ENCODE measurements at regions not wholly inside any gene's neighbourhood (a gene's known extent, or its start where the extent isn't known, plus 50 kb on each side); places are given as distances from the start of the nearest gene placed in this dataset.

- ATAC-seq (ENCODE audit: low FRiP score) (no peak), DNase-seq (no peak)
- Histone ChIP-seq H3K27me3 (ENCODE audit: control insufficient read depth in 1 of 2, insufficient read depth in 2 of 2, low read length in 1 of 2) (no peaks in the 10 kb centered on the region), H3K9me3 (ENCODE audit: control insufficient read depth, low read length) (no peaks in the 10 kb centered on the region), H3K4me3 (ENCODE audit: low read length in 2 of 2) (no peak overlapping the region), H3K27ac (ENCODE audit: low read depth in 1 of 2, low read length in 2 of 2) (no peak overlapping the region), H3K4me1 (ENCODE audit: control insufficient read depth in 1 of 2, insufficient read depth in 2 of 2, low read length in 2 of 2) (no peaks in the 10 kb centered on the region), H3K36me3 (ENCODE audit: control insufficient read depth in 1 of 2, insufficient read depth in 2 of 2, low read length in 1 of 2) (no peaks in the 10 kb centered on the region)
- intact Hi-C loops (cut with DNase I), result no loop called here
- 63 to 71% methylated on average over 3 of the region's 3 CpGs for whole genome bisulfite sequencing, 2 donors
These were observed 1034.6 kb upstream of the LRRN3 start for GRCh38 chr7:110056331-110056730.

- no peak for ATAC-seq (ENCODE audit: low FRiP score)
- Histone ChIP-seq H3K4me1 (ENCODE audit: control insufficient read depth in 1 of 2, insufficient read depth in 2 of 2, low read length in 2 of 2) (no peaks in the 10 kb centered on the region), H3K27me3 (ENCODE audit: control insufficient read depth in 1 of 2, insufficient read depth in 2 of 2, low read length in 1 of 2) (no peaks in the 10 kb centered on the region), H3K36me3 (ENCODE audit: control insufficient read depth in 1 of 2, insufficient read depth in 2 of 2, low read length in 1 of 2) (no peaks in the 10 kb centered on the region), H3K9me3 (ENCODE audit: control insufficient read depth, low read length) (no peaks in the 10 kb centered on the region), H3K27ac (ENCODE audit: low read depth in 1 of 2, low read length in 2 of 2) (no peak overlapping the region), H3K4me3 (ENCODE audit: low read length in 2 of 2) (no peak overlapping the region)
- WGBS, 2 donors, result 93 to 96% methylated on average over 1 of the region's 1 CpG
- no peak for DNase-seq
- intact Hi-C loops (cut with DNase I), result no loop called here
These were observed 1032.5 kb upstream of the LRRN3 start for GRCh38 chr7:110058401-110058800.

GRCh38 chr7:110061387-110061786 lies 1029.5 kb upstream of the LRRN3 start:
- DNase-seq (no peak), ATAC-seq (ENCODE audit: low FRiP score) (no peak)
- WGBS, 2 donors, result 90 to 93% methylated on average over 2 of the region's 2 CpGs
- Histone ChIP-seq H3K9me3 (ENCODE audit: control insufficient read depth, low read length) (no peaks in the 10 kb centered on the region), H3K36me3 (ENCODE audit: control insufficient read depth in 1 of 2, insufficient read depth in 2 of 2, low read length in 1 of 2) (no peaks in the 10 kb centered on the region), H3K27ac (ENCODE audit: low read depth in 1 of 2, low read length in 2 of 2) (no peak overlapping the region), H3K4me3 (ENCODE audit: low read length in 2 of 2) (no peak overlapping the region), H3K4me1 (ENCODE audit: control insufficient read depth in 1 of 2, insufficient read depth in 2 of 2, low read length in 2 of 2) (no peaks in the 10 kb centered on the region), H3K27me3 (ENCODE audit: control insufficient read depth in 1 of 2, insufficient read depth in 2 of 2, low read length in 1 of 2) (no peaks in the 10 kb centered on the region)
- intact Hi-C loops (cut with DNase I), result no loop called here

GRCh38 chr7:110065121-110065520 lies 1025.8 kb upstream of the LRRN3 start:
- Histone ChIP-seq H3K4me3 (ENCODE audit: low read length in 2 of 2) (no peak overlapping the region), H3K4me1 (ENCODE audit: control insufficient read depth in 1 of 2, insufficient read depth in 2 of 2, low read length in 2 of 2) (no peaks in the 10 kb centered on the region), H3K36me3 (ENCODE audit: control insufficient read depth in 1 of 2, insufficient read depth in 2 of 2, low read length in 1 of 2) (no peaks in the 10 kb centered on the region), H3K27ac (ENCODE audit: low read depth in 1 of 2, low read length in 2 of 2) (no peak overlapping the region), H3K27me3 (ENCODE audit: control insufficient read depth in 1 of 2, insufficient read depth in 2 of 2, low read length in 1 of 2) (no peaks in the 10 kb centered on the region), H3K9me3 (ENCODE audit: control insufficient read depth, low read length) (no peaks in the 10 kb centered on the region)
- ATAC-seq (ENCODE audit: low FRiP score) (no peak), DNase-seq (no peak)
- 3 to 6% methylated on average over 3 of the region's 3 CpGs for WGBS, 2 donors
- intact Hi-C loops (cut with DNase I), result no loop called here

- 83 to 88% methylated on average over 2 of the region's 2 CpGs for WGBS, 2 donors
These were observed 1024.1 kb upstream of the LRRN3 start for GRCh38 chr7:110066843-110067242.

GRCh38 chr7:110071192-110071591 lies 1019.7 kb upstream of the LRRN3 start:
- no peaks in the 10 kb centered on the region for H3K9me3 ChIP-seq (ENCODE audit: control insufficient read depth, low read length)
- intact Hi-C loops (cut with DNase I), result no loop called here
- WGBS, 2 donors, result 44 to 45% methylated on average over 4 of the region's 4 CpGs
- H3K27me3 ChIP-seq (ENCODE audit: control insufficient read depth in 1 of 2, insufficient read depth in 2 of 2, low read length in 1 of 2), result no peaks in the 10 kb centered on the region
- H3K4me3 ChIP-seq (ENCODE audit: low read length in 2 of 2), result no peak overlapping the region
- DNase-seq (no peak), ATAC-seq (ENCODE audit: low FRiP score) (no peak)
- H3K27ac ChIP-seq (ENCODE audit: low read depth in 1 of 2, low read length in 2 of 2), result no peak overlapping the region
- H3K36me3 ChIP-seq (ENCODE audit: control insufficient read depth in 1 of 2, insufficient read depth in 2 of 2, low read length in 1 of 2), result no peaks in the 10 kb centered on the region
- no peaks in the 10 kb centered on the region for H3K4me1 ChIP-seq (ENCODE audit: control insufficient read depth in 1 of 2, insufficient read depth in 2 of 2, low read length in 2 of 2)

More at GRCh38 chr7:110066843-110067242, 1024.1 kb upstream of the LRRN3 start:
- no peak for DNase-seq
- ATAC-seq (ENCODE audit: low FRiP score), result no peak
- no peaks in the 10 kb centered on the region for H3K27me3 ChIP-seq (ENCODE audit: control insufficient read depth in 1 of 2, insufficient read depth in 2 of 2, low read length in 1 of 2)
- no peak overlapping the region for H3K27ac ChIP-seq (ENCODE audit: low read depth in 1 of 2, low read length in 2 of 2)
- H3K4me3 ChIP-seq (ENCODE audit: low read length in 2 of 2), result no peak overlapping the region
- H3K36me3 ChIP-seq (ENCODE audit: control insufficient read depth in 1 of 2, insufficient read depth in 2 of 2, low read length in 1 of 2), result no peaks in the 10 kb centered on the region
- intact Hi-C loops (cut with DNase I), result no loop called here
- H3K4me1 ChIP-seq (ENCODE audit: control insufficient read depth in 1 of 2, insufficient read depth in 2 of 2, low read length in 2 of 2), result no peaks in the 10 kb centered on the region
- H3K9me3 ChIP-seq (ENCODE audit: control insufficient read depth, low read length), result no peaks in the 10 kb centered on the region

GRCh38 chr7:110075450-110075849 lies 1015.5 kb upstream of the LRRN3 start:
- no peaks in the 10 kb centered on the region for H3K36me3 ChIP-seq (ENCODE audit: control insufficient read depth in 1 of 2, insufficient read depth in 2 of 2, low read length in 1 of 2)
- H3K4me3 ChIP-seq (ENCODE audit: low read length in 2 of 2), result no peak overlapping the region
- DNase-seq (no peak), ATAC-seq (ENCODE audit: low FRiP score) (no peak)
- no peak overlapping the region for H3K27ac ChIP-seq (ENCODE audit: low read depth in 1 of 2, low read length in 2 of 2)
- no peaks in the 10 kb centered on the region for H3K4me1 ChIP-seq (ENCODE audit: control insufficient read depth in 1 of 2, insufficient read depth in 2 of 2, low read length in 2 of 2)
- no peaks in the 10 kb centered on the region for H3K27me3 ChIP-seq (ENCODE audit: control insufficient read depth in 1 of 2, insufficient read depth in 2 of 2, low read length in 1 of 2)
- 68 to 81% methylated on average over 1 of the region's 1 CpG for WGBS, 2 donors
- intact Hi-C loops (cut with DNase I), result no loop called here
- no peaks in the 10 kb centered on the region for H3K9me3 ChIP-seq (ENCODE audit: control insufficient read depth, low read length)

GRCh38 chr7:110076194-110076593 lies 1014.7 kb upstream of the LRRN3 start:
- H3K27me3 ChIP-seq (ENCODE audit: control insufficient read depth in 1 of 2, insufficient read depth in 2 of 2, low read length in 1 of 2), result no peaks in the 10 kb centered on the region
- intact Hi-C loops (cut with DNase I), result no loop called here
- no peaks in the 10 kb centered on the region for H3K36me3 ChIP-seq (ENCODE audit: control insufficient read depth in 1 of 2, insufficient read depth in 2 of 2, low read length in 1 of 2)
- no peak for DNase-seq
- no peak overlapping the region for H3K27ac ChIP-seq (ENCODE audit: low read depth in 1 of 2, low read length in 2 of 2)
- no peak overlapping the region for H3K4me3 ChIP-seq (ENCODE audit: low read length in 2 of 2)
- WGBS, 2 donors, result 84 to 92% methylated on average over 3 of the region's 3 CpGs
- no peak for ATAC-seq (ENCODE audit: low FRiP score)
- no peaks in the 10 kb centered on the region for H3K9me3 ChIP-seq (ENCODE audit: control insufficient read depth, low read length)
- no peaks in the 10 kb centered on the region for H3K4me1 ChIP-seq (ENCODE audit: control insufficient read depth in 1 of 2, insufficient read depth in 2 of 2, low read length in 2 of 2)

- Histone ChIP-seq H3K27ac (ENCODE audit: low read depth in 1 of 2, low read length in 2 of 2) (no peak overlapping the region), H3K9me3 (ENCODE audit: control insufficient read depth, low read length) (no peaks in the 10 kb centered on the region)
- intact Hi-C loops (cut with DNase I), result no loop called here
These were observed 1006.6 kb upstream of the LRRN3 start for GRCh38 chr7:110084181-110084807.

More at GRCh38 chr7:110084181-110084807, 1006.6 kb upstream of the LRRN3 start:
- H3K4me3 ChIP-seq (ENCODE audit: low read length in 2 of 2), result no peak overlapping the region
- 47 to 51% methylated on average over 5 of the region's 5 CpGs for WGBS, 2 donors
- DNase-seq, result no peak
- no peaks in the 10 kb centered on the region for H3K27me3 ChIP-seq (ENCODE audit: control insufficient read depth in 1 of 2, insufficient read depth in 2 of 2, low read length in 1 of 2)
- H3K4me1 ChIP-seq (ENCODE audit: control insufficient read depth in 1 of 2, insufficient read depth in 2 of 2, low read length in 2 of 2), result no peaks in the 10 kb centered on the region
- ATAC-seq (ENCODE audit: low FRiP score), result no peak
- H3K36me3 ChIP-seq (ENCODE audit: control insufficient read depth in 1 of 2, insufficient read depth in 2 of 2, low read length in 1 of 2), result no peaks in the 10 kb centered on the region
